ENCODE measurements at regions not wholly inside any gene's neighbourhood (a gene's known extent, or its start where the extent isn't known, plus 50 kb on each side); places are given as distances from the start of the nearest gene placed in this dataset.

DNA sequence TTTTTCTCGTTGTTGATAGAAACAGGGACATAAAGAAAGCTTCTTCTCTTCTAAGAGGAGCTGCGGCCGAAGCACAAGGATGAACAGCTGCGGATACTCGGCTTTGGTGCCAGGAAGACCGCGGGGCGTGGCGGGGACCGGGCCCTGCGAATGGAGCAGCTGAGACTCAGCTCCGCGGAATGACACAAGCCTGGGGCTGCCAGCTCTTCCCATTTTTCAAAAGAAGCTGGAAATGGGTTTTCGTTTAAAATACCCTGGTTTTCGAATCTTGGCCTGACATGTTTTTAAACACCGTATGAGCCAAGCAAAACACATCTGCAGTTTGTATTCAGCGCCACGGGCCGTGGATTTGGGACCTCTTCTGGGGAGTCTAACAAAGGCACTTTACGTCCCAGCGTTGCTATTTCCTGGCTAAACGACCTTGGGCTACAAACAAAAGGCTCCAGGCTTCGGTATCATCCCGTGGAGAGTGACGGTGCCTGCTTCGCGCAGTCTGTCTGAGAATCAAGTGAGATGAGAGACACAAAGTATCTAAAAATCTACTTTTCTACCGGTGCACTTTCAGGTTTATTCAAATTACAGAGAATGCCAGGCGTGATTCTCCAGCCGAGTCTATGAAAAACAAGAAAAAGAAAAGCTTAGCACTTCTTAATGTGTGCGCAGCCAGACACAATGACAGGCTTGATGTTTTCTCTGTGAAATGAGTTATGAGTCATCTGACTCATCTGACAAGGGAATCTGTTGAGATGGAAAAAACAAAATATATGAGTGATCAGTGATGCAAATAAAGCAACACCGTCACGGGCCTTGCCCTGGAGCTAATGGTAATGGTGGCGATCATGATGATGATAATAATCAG is 114.0 kb upstream of the TMEM132D start:
- Mint-ChIP-seq H3K9me3 (no peaks in the 10 kb centered on the region), H3K4me1 (peaks cover 6% of the 10 kb centered on the region), H3K27me3 (ENCODE audit: low read depth, poor library complexity) (peaks cover 4% of the 10 kb centered on the region), H3K36me3 (ENCODE audit: low read depth) (no peaks in the 10 kb centered on the region), H3K4me3 (no peak overlapping the region), H3K27ac (peak overlapping the region; percentile 42)
- no peak for DNase-seq
- TF ChIP-seq, protein P1, sequence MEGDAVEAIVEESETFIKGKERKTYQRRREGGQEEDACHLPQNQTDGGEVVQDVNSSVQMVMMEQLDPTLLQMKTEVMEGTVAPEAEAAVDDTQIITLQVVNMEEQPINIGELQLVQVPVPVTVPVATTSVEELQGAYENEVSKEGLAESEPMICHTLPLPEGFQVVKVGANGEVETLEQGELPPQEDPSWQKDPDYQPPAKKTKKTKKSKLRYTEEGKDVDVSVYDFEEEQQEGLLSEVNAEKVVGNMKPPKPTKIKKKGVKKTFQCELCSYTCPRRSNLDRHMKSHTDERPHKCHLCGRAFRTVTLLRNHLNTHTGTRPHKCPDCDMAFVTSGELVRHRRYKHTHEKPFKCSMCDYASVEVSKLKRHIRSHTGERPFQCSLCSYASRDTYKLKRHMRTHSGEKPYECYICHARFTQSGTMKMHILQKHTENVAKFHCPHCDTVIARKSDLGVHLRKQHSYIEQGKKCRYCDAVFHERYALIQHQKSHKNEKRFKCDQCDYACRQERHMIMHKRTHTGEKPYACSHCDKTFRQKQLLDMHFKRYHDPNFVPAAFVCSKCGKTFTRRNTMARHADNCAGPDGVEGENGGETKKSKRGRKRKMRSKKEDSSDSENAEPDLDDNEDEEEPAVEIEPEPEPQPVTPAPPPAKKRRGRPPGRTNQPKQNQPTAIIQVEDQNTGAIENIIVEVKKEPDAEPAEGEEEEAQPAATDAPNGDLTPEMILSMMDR (IDR thresholded peaks at IDR 0.05), result no peak

DNA sequence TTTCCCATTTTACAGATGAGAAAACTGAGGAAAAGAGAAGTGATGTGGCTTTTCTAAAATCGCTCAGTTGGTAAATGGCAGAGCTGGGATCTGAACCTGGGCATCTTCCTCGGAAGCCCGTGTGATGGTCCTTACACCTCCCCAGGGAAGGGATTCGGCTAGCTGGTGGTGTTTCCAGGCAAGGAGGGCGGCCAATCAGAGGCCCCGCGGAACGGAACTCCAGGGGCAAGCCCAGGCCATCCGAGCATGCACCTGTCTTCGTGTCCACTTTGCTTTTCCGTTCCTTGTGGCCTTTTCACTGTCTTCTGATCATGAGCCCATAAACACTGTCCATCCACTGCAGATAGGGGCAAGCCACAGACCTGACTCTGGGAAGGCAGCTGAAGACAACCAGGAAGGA is 114.8 kb upstream of the TMEM132D start:
- Mint-ChIP-seq H3K4me1 (peaks cover 10% of the 10 kb centered on the region), H3K27me3 (ENCODE audit: low read depth, poor library complexity) (peaks cover 4% of the 10 kb centered on the region), H3K27ac (no peak overlapping the region), H3K4me3 (no peak overlapping the region), H3K9me3 (no peaks in the 10 kb centered on the region), H3K36me3 (ENCODE audit: low read depth) (no peaks in the 10 kb centered on the region)
- no peak for DNase-seq
- TF ChIP-seq, protein P1 (IDR thresholded peaks at IDR 0.05), result no peak

DNA sequence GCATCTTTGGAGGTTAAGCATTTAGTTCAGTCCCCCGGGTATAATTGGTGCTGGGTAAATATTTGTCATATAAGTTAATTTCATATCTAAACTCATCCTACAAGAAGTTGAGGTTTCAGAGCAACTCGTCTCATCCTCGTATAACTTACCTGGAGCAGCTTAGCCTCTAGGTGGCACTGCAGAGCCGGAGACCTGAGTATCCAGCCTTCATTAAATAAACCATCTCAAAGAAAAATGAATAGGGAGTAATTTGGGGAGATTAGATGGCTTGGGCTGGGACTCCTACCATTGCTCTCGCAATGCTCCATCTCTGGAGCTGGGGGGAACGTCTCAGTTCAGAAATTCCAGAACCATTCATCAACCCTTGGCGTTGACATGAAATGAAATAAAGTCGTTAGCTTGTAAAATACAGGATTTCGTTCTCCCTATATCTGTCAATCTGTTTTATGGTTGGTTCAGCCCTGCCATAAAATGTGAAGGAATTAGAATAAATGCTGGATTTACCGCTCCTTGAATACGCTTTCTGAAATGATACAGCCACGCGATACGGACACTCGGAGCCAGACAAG is 122.9 kb upstream of the TMEM132D start:
- TF ChIP-seq, protein P1 (IDR thresholded peaks at IDR 0.05), result peak; percentile 78
- no peaks in the 10 kb centered on the region for H3K36me3 Mint-ChIP-seq (ENCODE audit: low read depth)
- H3K9me3 Mint-ChIP-seq, result no peaks in the 10 kb centered on the region
- H3K27ac Mint-ChIP-seq, result no peak overlapping the region
- peak; percentile 69 for DNase-seq
- peaks cover 15% of the 10 kb centered on the region for H3K27me3 Mint-ChIP-seq (ENCODE audit: low read depth, poor library complexity)
- H3K4me1 Mint-ChIP-seq, result peaks cover 4% of the 10 kb centered on the region
- H3K4me3 Mint-ChIP-seq, result no peak overlapping the region

DNA sequence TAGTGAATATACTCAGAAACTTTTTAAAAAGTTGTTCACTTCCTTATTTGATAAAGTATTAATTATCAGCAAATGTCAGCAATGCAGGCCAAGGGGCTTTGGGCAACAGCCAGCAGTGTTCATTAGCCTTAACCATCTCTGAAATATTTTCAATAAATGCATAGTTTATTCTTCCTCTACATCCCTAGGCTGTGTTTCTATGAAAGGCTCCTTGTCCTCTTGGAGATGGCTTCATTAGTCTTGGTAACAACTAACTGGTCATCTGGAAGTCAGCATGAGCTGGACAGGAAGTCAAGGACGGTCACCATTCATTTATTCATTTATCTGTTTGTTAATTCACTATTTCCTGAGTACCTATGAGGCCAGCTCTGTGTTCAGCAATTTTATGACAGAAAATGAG is 124.0 kb upstream of the TMEM132D start:
- TF ChIP-seq, protein P1 (IDR thresholded peaks at IDR 0.05), result no peak
- Mint-ChIP-seq H3K27me3 (ENCODE audit: low read depth, poor library complexity) (peaks cover 18% of the 10 kb centered on the region), H3K27ac (no peak overlapping the region), H3K36me3 (ENCODE audit: low read depth) (no peaks in the 10 kb centered on the region), H3K4me3 (no peak overlapping the region), H3K4me1 (peaks cover 4% of the 10 kb centered on the region), H3K9me3 (no peaks in the 10 kb centered on the region)
- no peak for DNase-seq

DNA sequence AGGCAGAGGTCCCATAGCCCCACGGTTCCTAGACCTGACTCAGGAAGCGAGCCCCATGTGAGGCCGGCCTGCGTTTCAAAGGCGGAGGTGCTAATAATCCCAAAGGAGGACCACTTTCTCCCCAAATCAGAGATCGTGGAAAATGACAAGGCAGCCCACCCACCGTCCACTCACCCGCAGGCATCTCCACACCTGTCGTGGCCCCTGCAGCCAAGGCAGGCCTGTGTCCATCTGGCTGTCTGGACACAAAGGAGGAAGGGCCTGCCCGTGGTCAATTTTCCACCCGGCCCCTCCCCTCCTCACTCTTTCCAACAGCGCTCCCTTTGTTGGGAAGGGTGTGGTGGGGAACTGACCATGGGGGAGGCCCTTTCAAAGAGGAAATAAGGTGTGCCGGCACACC is 125.3 kb upstream of the TMEM132D start:
- Mint-ChIP-seq H3K27me3 (ENCODE audit: low read depth, poor library complexity) (peaks cover 18% of the 10 kb centered on the region), H3K36me3 (ENCODE audit: low read depth) (no peaks in the 10 kb centered on the region), H3K4me3 (no peak overlapping the region), H3K4me1 (no peaks in the 10 kb centered on the region), H3K27ac (no peak overlapping the region), H3K9me3 (no peaks in the 10 kb centered on the region)
- TF ChIP-seq, protein P1 (IDR thresholded peaks at IDR 0.05), result no peak
- DNase-seq, result no peak

All from nephron progenitor cell (in vitro differentiated cells).